ENCODE measurements at regions not wholly inside any gene's neighbourhood (a gene's known extent, or its start where the extent isn't known, plus 50 kb on each side); places are given as distances from the start of the nearest gene placed in this dataset. TPM values are rescaled to one million over a fixed set of nuclear protein-coding genes. Genes with fewer than 3 reads are reported as not detected.

GRCh38 chr4:151831526-151831925 lies 70.7 kb upstream of the GATB start:
- DNase-seq (ENCODE audit: low read depth in 2 of 3, low spot score in 2 of 3): no peak

GRCh38 chr4:151830168-151830567 lies 69.4 kb upstream of the GATB start:
- no peak for DNase-seq (ENCODE audit: low read depth in 2 of 3, low spot score in 2 of 3)

DNA sequence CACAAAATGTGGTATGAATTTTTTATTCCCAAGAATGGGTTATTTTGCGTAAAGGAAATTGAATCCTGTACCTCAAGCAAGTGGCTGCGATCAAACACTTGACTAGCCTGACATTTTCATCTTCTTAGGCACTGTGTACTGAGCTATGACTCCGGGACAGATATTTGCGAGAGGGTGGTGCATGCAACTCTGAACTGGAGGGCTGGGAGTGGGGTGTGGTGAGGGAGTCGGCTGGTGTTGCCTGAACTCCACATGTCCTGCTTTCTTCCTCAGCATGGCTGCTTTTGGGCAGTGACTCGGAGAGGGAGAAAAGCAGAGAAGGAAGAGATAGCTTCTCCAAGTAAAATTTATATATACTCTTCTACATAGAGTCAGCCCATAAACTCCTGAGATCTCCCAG lies 68.5 kb upstream of the GATB start:
- DNase-seq (ENCODE audit: low read depth in 2 of 3, low spot score in 2 of 3): no peak

GRCh38 chr4:151824656-151825055 lies 63.8 kb upstream of the GATB start:
- DNase-seq (ENCODE audit: low read depth in 2 of 3, low spot score in 2 of 3): no peak

GRCh38 chr4:151822331-151822730 lies 61.5 kb upstream of the GATB start:
- DNase-seq (ENCODE audit: low read depth in 2 of 3, low spot score in 2 of 3): no peak

- DNase-seq (ENCODE audit: low read depth in 2 of 3, low spot score in 2 of 3): no peak
Observed at GRCh38 chr4:151820004-151820403, 59.2 kb upstream of the GATB start.

DNA sequence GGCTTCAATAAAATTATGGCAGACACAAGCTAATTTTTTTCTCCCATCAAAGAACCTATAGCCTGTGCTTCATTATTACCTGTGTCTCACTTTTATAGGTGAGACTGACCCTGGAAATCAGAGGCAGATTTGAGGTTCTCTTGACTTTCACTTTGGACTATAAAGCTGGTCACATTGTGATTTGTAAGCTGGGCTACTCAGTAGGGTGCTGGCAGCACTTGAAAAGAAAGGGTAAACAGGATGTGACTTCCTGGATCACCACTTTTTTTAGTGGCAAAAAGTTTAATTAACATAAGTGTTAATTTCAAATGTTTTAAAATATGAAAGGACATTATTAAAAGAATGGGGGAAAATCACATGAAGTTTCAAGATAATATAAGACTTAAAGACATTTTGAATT lies 50.6 kb upstream of the GATB start:
- DNase-seq (ENCODE audit: low read depth in 2 of 3, low spot score in 2 of 3): no peak

Small RNA genes lying in the stretch of these regions (small RNA-seq; reads per million reads assigned to genes)
- gene RN7SL446P (not detected), gene RNA5SP169 (not detected)

Data from hematopoietic multipotent progenitor cell (in vitro differentiated cells).